GM19468 (cell line): ENCODE measurements at regions not wholly inside any gene's neighbourhood (a gene's known extent, or its start where the extent isn't known, plus 50 kb on each side); places are given as distances from the start of the nearest gene placed in this dataset.

ENCODE experiments used
- ATAC-seq: cut with Tn5 transposase; IDR thresholded peaks from one replicate; pipeline ENCODE4 v1.9.1; 2021; ENCODE audit warnings: mild to moderate bottlenecking, moderate library complexity, moderate number of reproducible peaks; ENCODE audit not compliant: unreplicated experiment; ENCODE audit errors: extremely low read depth

GRCh38 chr4:24476282-24476681 is 108.1 kb downstream of the DHX15 start:
- no peak for ATAC-seq

- ATAC-seq: no peak
Measured at GRCh38 chr4:24475756-24476155, 108.6 kb downstream of the DHX15 start.

GRCh38 chr4:24473309-24473721 is 111.0 kb downstream of the DHX15 start:
- no peak for ATAC-seq

- ATAC-seq: peak; percentile 65
Measured at GRCh38 chr4:24472514-24473308, 111.6 kb downstream of the DHX15 start.

GRCh38 chr4:24472161-24472510 is 112.2 kb downstream of the DHX15 start:
- no peak for ATAC-seq

DNA sequence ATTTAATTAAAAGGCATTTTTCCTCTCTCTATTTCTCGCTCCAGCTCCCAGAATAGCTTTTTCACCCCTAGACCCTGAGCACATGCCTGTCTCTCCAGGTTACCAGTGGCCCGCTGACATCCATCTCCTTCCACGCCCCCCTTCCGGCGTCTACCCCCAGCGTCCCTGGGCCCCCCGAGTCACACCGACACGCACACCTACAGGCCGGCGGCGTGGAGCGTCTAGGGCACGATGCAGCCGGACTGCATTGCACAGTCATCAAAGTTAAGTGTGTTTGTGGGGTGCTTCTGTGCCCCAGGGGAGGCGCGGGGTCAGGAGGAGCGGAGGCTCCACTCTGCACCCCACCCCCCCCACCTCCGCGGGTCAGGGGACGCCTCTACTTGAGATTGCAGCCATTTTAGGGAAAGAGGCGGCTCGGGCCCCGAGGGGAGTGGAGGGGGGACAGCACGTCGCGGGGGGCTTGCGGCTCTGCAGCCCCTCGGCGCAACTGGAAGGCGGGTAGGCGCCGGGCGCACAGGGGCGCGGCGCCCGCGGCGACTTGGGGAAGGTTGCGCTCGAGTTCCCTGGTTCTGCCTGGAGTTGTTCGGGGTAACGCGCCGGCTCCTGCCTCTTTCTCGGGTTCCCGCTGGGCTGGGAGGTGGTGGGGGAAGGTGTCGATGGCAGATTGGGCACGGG is 112.7 kb downstream of the DHX15 start:
- no peak for ATAC-seq

DNA sequence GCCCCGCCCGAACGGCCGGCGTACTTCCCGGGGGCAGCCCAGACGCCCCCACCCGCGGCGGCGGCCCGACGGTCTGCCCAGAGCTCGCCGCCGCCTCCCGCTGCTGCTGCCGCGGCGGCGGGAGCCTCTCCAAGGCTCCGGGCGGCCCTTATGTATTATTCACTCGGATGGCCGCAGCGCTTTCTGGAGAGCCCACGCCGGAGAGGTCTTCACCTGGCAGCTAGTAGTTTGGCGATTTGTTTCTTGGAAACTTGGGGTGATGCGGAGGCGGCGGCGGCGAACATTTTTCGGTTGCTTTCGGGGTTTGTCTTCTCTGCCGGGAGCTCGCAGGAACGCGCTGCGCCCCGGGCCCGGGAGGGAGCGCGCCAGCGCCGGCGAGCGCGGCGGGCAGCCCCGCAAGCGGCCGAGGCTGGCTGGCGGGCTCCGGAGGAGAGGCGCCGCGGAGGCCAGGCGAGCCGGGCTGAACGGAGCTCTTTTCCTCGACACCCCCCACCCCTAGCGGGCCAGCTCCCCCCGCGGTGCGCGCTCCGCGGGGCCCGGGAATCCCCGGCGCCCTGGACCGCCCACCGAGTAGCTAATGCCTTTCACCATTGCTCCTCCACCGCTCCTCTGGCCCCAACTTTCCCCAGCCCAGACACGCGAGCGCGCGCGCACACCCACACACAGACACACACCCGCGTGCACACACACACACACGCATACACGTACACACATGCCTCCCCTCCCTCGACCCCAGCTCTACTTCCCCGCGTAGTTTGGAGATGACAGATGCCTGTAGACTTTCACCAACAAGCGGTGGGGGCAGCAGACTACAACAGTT is 113.5 kb downstream of the DHX15 start:
- ATAC-seq: no peak

DNA sequence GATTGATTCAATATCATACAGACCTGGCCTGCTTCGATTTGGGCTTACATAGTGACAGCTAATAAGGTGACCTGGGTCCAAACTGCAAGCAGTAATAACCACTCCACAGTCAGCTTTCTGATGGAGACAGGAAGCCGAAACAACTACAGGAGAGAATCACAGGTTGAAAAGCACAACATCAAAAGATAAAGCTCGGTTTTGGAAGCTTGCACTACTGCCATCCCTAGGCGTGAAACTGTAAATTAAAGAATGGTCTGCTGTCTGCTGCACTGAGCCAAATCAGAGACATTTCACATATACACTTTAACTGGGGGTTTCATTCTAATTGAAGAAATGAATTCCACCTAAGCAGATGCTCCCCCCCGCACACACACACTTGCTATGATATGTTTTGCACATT is 116.3 kb downstream of the DHX15 start:
- no peak for ATAC-seq

DNA sequence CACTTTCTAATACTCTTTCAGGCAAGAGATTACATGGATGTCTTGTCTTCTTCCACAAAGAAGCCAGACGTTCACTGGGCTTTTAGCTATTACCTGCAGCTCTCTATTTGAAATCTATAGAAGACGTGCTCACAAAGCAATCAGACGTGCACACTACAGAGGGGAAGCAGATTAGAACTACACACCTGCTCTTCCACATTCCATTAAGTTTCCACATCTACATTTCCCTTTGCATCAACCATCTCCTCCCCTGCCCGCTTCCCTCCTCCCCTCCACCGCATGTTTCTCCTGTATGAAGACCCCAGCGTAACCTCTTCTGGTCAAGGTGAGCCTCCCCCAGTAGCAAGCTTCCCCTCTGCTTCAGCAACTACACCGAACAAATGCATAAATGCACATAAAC is 119.8 kb downstream of the DHX15 start:
- ATAC-seq: no peak

- no peak for ATAC-seq
Measured at GRCh38 chr4:24456431-24456830, 127.9 kb downstream of the DHX15 start.

DNA sequence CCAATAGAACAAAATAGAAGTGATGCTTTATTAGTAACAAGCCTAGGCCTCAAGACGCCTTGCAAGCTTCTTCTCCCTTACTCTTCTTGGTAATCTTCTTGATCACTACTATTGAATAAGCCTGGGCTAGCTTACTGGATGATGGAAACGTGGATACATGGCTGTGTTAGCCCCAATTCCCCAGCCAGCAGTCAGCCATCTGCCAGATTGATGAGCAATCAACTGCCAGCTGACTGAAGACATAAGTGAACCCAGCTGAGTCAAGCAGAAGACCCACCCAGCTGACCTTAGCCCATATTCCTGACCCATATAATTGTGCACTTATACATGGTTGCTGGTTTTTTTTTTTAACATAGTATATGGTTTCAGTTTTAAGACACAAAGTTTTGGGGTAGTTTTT is 130.4 kb downstream of the DHX15 start:
- no peak for ATAC-seq

DNA sequence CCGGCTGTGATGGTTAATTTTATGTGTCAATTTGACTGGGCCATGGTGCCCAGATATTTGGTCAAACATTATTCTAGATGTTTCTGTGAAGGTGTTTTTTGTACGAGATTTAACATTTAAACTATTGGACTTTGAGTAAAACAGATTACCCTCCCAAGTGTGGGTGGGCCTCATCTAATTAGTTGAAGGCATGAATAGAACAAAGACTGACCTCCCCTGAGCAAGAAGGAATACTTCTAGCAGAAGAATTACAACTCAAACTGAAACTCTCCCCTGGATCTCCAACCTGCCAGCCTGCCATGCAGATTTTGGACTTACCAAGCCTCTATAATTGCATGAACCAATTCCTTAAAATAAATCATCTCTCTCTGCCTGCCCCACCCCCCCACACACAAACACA is 132.5 kb downstream of the DHX15 start:
- no peak for ATAC-seq

DNA sequence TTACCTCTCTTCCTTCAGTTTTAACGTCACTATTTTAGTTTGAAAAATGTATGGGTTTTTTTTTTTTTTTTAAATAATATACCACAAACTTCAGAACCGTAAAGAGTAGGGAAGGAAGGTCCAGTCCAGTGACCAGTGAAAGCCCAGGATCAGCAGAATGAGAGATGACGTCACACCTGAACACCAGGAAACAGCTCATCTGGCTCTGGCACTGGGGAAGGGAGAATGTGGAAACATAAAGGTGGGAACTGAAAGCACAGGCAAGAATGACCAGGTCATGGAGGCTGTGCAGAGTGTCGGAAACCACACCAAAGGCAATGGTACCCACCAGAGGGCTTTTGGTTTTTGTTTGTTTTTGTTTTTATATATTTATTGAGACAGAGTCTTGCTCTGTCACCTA is 141.2 kb downstream of the DHX15 start:
- no peak for ATAC-seq

DNA sequence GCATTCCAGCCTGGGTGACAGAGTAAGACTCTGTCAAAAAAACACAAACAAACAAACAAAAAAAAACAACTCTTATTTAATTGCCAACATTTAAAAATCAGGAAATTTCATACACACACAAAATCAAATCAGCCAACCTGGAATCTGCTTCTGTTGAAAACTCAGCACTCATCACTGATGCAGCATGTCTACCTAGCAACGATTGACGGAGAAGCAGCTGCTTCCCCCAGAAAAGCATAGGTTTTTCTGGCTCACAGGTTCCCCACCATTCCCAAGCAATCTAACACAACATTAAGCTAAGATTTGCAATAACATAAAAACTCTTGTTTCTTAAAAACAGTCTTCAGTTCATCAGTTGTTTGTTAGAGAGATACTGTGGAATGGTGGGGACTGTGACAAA is 143.6 kb downstream of the DHX15 start:
- no peak for ATAC-seq

GRCh38 chr4:24434241-24434640 is 150.1 kb downstream of the DHX15 start:
- no peak for ATAC-seq

GRCh38 chr4:24433515-24434214 is 150.7 kb downstream of the DHX15 start:
- no peak for ATAC-seq

- no peak for ATAC-seq
Measured at GRCh38 chr4:24428850-24429249, 155.5 kb downstream of the DHX15 start.

GRCh38 chr4:24426557-24426956 is 157.8 kb downstream of the DHX15 start:
- ATAC-seq: no peak

GRCh38 chr4:24425863-24426262 is 158.5 kb downstream of the DHX15 start:
- ATAC-seq: no peak

DNA sequence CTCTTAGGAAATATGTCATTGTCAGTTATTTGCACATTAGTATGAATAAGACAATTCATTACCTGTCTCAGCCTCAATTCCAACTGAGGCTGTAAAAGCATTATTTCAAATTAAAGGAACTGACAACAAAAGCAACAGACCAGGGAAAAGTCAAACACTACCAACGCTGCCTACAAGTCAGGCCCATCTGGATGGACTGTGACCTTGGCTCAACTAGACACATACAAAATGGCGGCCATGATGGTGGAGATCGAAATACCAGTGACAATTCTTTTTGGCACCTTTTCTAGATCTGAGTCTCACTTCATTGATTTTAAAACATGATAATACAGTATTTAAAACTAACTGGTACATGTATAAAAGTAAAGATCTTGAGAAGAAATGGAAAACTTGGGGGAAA is 160.7 kb downstream of the DHX15 start:
- no peak for ATAC-seq

DNA sequence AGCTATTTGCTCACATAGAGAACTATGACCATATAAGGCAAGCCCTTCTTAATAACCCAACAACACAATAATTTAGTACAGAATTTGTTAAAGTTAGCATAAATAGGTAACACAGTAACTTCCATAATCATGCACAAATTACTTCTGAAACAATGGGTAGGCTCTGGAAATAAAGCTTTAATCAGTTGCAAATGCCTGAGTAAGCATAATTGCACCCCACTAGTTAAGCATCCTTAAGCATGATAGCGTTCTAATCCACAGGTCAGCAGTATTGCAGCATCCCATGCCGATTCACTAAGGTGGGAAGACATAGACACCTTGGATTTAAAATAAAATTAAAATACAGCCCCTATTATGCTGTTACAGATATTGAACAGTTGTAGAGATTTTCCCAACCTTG is 161.7 kb downstream of the DHX15 start:
- ATAC-seq: no peak
